UCSD-AML1 (cell line): ENCODE measurements at regions not wholly inside any gene's neighbourhood (a gene's known extent, or its start where the extent isn't known, plus 50 kb on each side); places are given as distances from the start of the nearest gene placed in this dataset.
"Not testable (repeated sequence)": the region's sequence is repeated elsewhere in the genome, so short reads cannot be mapped to it uniquely, and the experiment has no call there.

Experiments
- DNase-seq: peaks from one replicate; lab custom pipeline; 2025; ENCODE audit not compliant: unreplicated experiment; lab: John Stamatoyannopoulos, UW

- no peak for DNase-seq
These were observed 184.5 kb upstream of the FBN2 start for GRCh38 chr5:128722551-128722950.

- not testable (repeated sequence) for DNase-seq
These were observed 192.0 kb upstream of the FBN2 start for GRCh38 chr5:128730021-128730420.

GRCh38 chr5:128735656-128736055 is 197.6 kb upstream of the FBN2 start:
- not testable (repeated sequence) for DNase-seq

- no peak for DNase-seq
These were observed 198.5 kb upstream of the FBN2 start for GRCh38 chr5:128736553-128736952.

- DNase-seq = no peak
These were observed 211.3 kb upstream of the FBN2 start for GRCh38 chr5:128749136-128749898.

- DNase-seq = no peak
These were observed 212.1 kb upstream of the FBN2 start for GRCh38 chr5:128750155-128750554.

- DNase-seq = no peak
These were observed 207.9 kb upstream of the SLC27A6 start for GRCh38 chr5:128757196-128757959.

GRCh38 chr5:128762661-128763306 is 202.5 kb upstream of the SLC27A6 start:
- no peak for DNase-seq

- DNase-seq = no peak
These were observed 202.0 kb upstream of the SLC27A6 start for GRCh38 chr5:128763321-128763720.

- no peak for DNase-seq
These were observed 200.5 kb upstream of the SLC27A6 start for GRCh38 chr5:128764601-128765310.

- no peak for DNase-seq
These were observed 199.7 kb upstream of the SLC27A6 start for GRCh38 chr5:128765448-128766061.

GRCh38 chr5:128766406-128766805 is 198.9 kb upstream of the SLC27A6 start:
- DNase-seq = no peak

GRCh38 chr5:128770907-128771306 is 194.4 kb upstream of the SLC27A6 start:
- DNase-seq = no peak

- DNase-seq = no peak
These were observed 192.9 kb upstream of the SLC27A6 start for GRCh38 chr5:128772356-128772755.

GRCh38 chr5:128773378-128773777 is 191.9 kb upstream of the SLC27A6 start:
- DNase-seq = no peak

GRCh38 chr5:128774605-128775004 is 190.7 kb upstream of the SLC27A6 start:
- no peak for DNase-seq

GRCh38 chr5:128775558-128775957 is 189.7 kb upstream of the SLC27A6 start:
- DNase-seq = no peak

GRCh38 chr5:128777052-128777451 is 188.2 kb upstream of the SLC27A6 start:
- DNase-seq = no peak

GRCh38 chr5:128778474-128778873 is 186.8 kb upstream of the SLC27A6 start:
- no peak for DNase-seq

- DNase-seq = no peak
These were observed 182.8 kb upstream of the SLC27A6 start for GRCh38 chr5:128782446-128782845.

- DNase-seq = no peak
These were observed 180.6 kb upstream of the SLC27A6 start for GRCh38 chr5:128784726-128785125.
